Stimulated activated CD8-positive, alpha-beta memory T cell treated with anti-CD3 and anti-CD28 coated beads, Interleukin-4, amount 100 ng/mL, for 4 hours (primary cell): ENCODE measurements at regions not wholly inside any gene's neighbourhood (a gene's known extent, or its start where the extent isn't known, plus 50 kb on each side); places are given as distances from the start of the nearest gene placed in this dataset.

ENCODE experiments used
- DNase-seq, 2 donors: peaks; one replicate each; pipeline ENCODE4 v3.0.0-alpha.2; 2020; ENCODE audit warnings: low read depth in 2 of 2, low spot score in 1 of 2

DNA sequence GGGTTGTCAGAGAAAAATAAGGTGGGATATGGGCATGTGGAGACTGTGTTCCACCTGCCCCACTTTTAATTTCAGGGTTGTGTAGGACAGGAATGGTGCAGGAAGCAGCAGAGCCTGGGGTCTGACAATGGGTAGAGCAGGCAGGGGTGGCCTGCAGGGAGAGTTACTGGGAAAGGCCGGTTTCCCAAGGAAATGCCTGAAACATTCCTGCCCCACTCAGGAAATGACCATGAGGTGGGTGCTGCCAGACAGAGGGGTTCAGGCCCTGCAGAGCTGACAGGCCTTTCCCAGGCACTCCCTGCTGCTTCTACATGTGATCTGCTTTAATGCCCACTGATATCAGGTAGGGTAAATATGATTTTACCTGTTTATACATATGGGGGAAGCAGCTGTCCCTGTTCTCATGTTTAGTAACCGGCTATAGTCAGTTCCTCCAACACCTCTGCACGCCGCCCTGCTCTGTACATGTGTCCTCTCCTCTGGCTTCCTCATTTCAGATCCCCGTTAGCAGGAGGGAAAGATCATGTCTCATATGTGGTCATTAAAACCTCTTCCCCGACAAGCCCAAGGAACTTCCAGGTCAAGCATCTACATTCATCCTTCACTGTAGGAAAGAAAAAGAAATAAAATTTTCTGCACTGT is 118.6 kb upstream of the PRSS58 start:
- DNase-seq = no peak

GRCh38 chr7:142375710-142376313 is 118.0 kb upstream of the PRSS58 start:
- no peak for DNase-seq

DNA sequence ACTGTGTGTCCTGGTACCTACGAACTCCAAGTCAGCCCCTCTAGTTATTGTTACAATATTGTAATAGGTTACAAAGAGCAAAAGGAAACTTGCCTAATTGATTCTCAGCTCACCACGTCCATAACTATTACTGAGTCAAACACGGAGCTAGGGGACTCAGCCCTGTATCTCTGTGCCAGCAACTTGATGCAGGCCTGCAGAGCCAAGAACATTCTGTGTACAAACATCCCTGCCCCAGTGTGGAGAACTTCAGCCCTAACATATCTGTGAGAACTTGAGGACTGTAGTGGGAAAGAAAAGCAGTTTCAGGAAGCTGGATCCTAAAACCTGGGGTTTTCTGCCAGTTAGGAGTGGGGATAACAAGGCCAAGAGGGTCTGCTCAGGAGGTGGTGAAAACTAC is 114.9 kb upstream of the PRSS58 start:
- no peak for DNase-seq

GRCh38 chr7:142371586-142372377 is 113.9 kb upstream of the PRSS58 start:
- no peak for DNase-seq

- no peak for DNase-seq
These were observed 107.6 kb upstream of the PRSS58 start for GRCh38 chr7:142365410-142365842.

- no peak for DNase-seq
These were observed 106.7 kb upstream of the PRSS58 start for GRCh38 chr7:142364551-142364950.

GRCh38 chr7:142362349-142362748 is 104.5 kb upstream of the PRSS58 start:
- no peak for DNase-seq

DNA sequence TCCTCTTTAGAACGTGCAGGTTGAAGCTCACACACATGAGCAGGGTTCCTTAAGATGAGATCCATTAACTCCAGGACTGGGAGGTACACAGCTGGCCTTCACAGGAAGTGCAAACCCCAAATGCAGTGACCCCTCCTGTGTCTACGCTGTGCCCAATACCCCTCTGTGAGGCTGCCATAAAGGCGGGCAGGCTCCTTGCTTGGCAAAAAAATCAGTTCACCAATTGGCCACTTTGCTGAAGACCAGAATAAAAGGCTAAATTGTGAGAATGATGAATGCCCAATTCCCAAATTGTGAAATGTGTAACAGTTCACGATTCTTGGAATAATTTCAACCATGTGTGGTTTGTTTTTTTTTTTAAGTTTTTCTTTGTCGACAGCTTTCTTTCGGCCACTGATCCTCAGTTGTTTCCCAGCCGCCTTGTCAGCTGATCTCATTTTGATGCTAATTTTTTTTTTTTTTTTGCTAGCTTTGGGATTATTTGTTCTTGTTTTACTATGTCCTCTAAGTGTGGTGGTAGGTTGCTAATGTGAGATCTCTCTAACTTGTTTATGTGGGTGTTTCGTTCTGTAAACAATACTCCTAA is 101.9 kb upstream of the PRSS58 start:
- no peak for DNase-seq

DNA sequence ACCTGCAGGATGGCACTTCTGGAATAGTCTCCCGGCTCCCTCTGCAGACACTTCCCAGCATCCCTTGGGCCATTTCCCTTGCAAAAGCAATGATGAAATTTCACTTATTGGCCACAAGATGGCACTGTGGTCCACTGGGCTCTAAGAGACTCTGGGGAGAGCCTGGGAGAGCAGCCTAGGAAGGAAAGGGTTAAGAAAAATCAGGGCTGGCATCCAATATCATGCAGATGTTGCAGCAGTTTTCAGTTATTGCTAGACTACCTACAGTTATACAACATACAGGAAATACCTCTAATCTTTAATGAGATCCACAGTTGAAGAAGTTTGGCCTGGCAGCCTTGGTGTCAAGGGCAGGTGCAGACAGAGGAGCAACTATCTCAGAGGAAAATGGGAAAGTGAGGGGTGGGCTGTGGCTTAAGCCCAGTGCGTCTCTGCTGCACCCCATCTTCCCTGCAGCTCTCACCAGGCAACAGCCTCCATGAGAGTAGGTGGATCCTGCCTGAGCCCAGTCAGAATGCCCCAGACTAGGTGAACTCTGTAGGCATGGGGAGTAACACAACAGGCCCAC is 100.2 kb upstream of the PRSS58 start:
- DNase-seq = no peak

- no peak for DNase-seq
These were observed 98.3 kb upstream of the PRSS58 start for GRCh38 chr7:142356166-142356565.

GRCh38 chr7:142355328-142355727 is 97.5 kb upstream of the PRSS58 start:
- DNase-seq = no peak

GRCh38 chr7:142353147-142354060 is 95.5 kb upstream of the PRSS58 start:
- DNase-seq = no peak

DNA sequence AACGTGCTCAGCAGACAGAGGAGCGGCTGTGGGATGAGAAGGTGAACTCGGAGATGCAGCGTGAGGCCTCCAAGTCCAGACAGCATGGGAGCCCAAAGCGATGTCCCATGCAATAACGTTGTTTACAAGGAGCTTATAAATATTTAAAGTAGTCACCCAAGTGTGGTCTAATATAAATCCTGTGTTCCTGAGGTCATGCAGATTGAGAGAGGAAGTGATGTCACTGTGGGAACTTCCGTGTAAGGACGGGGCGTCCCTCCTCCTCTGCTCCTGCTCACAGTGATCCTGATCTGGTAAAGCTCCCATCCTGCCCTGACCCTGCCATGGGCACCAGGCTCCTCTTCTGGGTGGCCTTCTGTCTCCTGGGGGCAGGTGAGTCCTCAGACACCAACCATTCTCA is 94.7 kb upstream of the PRSS58 start:
- no peak for DNase-seq

GRCh38 chr7:142351145-142351544 is 93.3 kb upstream of the PRSS58 start:
- no peak for DNase-seq

- no peak for DNase-seq
These were observed 92.0 kb upstream of the PRSS58 start for GRCh38 chr7:142349670-142350405.

DNA sequence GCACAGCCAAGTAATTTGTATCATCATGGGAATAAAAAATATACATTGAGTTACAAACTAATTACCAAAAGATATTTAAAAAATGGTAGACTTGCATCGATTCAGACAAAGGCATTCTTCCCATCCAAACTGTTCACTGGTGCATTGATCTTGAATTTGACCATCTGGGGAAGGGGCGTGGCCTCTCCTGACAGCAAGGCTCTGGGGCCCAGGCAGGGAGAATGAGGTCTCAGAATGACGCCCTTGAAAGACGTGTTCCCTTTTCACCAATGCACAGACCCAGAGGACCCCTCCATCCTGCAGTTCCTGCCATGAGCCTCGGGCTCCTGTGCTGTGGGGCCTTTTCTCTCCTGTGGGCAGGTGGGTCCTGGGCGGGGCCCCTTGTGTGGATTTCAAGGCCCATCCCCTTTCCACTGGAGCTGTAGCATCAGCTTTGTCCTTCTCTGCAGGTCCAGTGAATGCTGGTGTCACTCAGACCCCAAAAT is 91.1 kb upstream of the PRSS58 start:
- no peak for DNase-seq

GRCh38 chr7:142348100-142348499 is 90.2 kb upstream of the PRSS58 start:
- no peak for DNase-seq

DNA sequence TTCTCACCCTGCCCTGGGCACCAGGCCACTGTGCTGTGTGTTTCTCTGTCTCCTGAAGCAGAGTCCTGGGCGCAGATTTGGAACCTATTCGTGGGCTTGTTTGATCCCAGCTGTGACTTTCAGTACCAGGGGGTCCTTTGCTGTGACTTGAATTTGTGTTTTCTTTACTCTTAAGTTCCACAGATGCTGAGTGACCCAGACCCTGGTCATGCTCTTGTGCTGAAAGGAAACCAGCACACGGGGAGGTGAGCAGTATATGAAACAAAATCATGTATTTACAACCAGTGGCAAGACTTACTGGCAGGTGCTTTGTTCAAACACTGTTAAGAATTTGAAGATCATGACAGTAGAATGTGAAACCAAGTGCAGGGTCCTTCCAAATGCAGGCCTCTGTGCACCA is 89.2 kb upstream of the PRSS58 start:
- no peak for DNase-seq

- peak in 1 of 2 donors; percentile 26 for DNase-seq
These were observed 88.0 kb upstream of the PRSS58 start for GRCh38 chr7:142345811-142346210.
